Liver (tissue), 3 donors: ENCODE measurements at regions not wholly inside any gene's neighbourhood (a gene's known extent, or its start where the extent isn't known, plus 50 kb on each side); places are given as distances from the start of the nearest gene placed in this dataset.

ENCODE experiments used
- CTCF ChIP-seq: fragments of 150-350 bp; IDR thresholded peaks from 2 replicates; pipeline ENCODE4 v1.5.1; 2017; ENCODE audit warnings: improper control_type of control experiment, low read depth, low read length; ENCODE audit not compliant: missing input control
- EGR1 ChIP-seq, 2 donors: IDR thresholded peaks; 2 replicates each; pipeline ENCODE4 v1.6.1; 2016 to 2018; ENCODE audit warnings: antibody characterized with exemption in 2 of 2, low read depth in 2 of 2
- FOXA1 ChIP-seq: IDR thresholded peaks from 2 replicates; pipeline ENCODE4 v1.6.1; 2016; ENCODE audit warnings: antibody characterized with exemption
- GABPA ChIP-seq, 2 donors: IDR thresholded peaks in 1 of 2; conservative IDR thresholded peaks in 1 of 2; 2 replicates each; pipeline ENCODE4 v1.6.1; 2016; ENCODE audit warnings: antibody characterized with exemption in 2 of 2, mild to moderate bottlenecking in 1 of 2, moderate library complexity in 1 of 2
- JUND ChIP-seq, 2 donors: IDR thresholded peaks; 2 replicates each; pipeline ENCODE4 v1.6.1; 2016; ENCODE audit warnings: antibody characterized with exemption in 2 of 2
- MAX ChIP-seq: IDR thresholded peaks from 2 replicates; pipeline ENCODE4 v1.6.1; 2016; ENCODE audit warnings: antibody characterized with exemption
- RXRA ChIP-seq, 2 donors: IDR thresholded peaks; 2 replicates each; pipeline ENCODE4 v1.6.1; 2017 to 2018; ENCODE audit warnings: antibody characterized with exemption in 2 of 2, mild to moderate bottlenecking in 1 of 2
- SP1 ChIP-seq: IDR thresholded peaks from 2 replicates; pipeline ENCODE4 v1.6.1; 2018; ENCODE audit warnings: antibody characterized with exemption, mild to moderate bottlenecking
- TAF1 ChIP-seq: conservative IDR thresholded peaks from 2 replicates; pipeline ENCODE4 v1.6.1; 2016; ENCODE audit warnings: antibody characterized with exemption, mild to moderate bottlenecking
- YY1 ChIP-seq: IDR thresholded peaks from 2 replicates; pipeline ENCODE4 v1.6.1; 2016; ENCODE audit warnings: antibody characterized with exemption, mild to moderate bottlenecking
- TF ChIP-seq, protein P1 (sequence below): IDR thresholded peaks from 2 replicates; pipeline ENCODE4 v1.6.1; 2016; ENCODE audit warnings: antibody characterized with exemption
- donor health status: healthy.
- donor health status: healthy.

GRCh38 chr11:105219269-105219668 is 79.7 kb upstream of the CARD18 start:
- TF ChIP-seq CTCF (no peak), FOXA1 (no peak), MAX (no peak), YY1 (no peak), TAF1 (no peak), EGR1 (IDR thresholded peaks at IDR 0.05; ENCODE audit: low read depth in 2 of 2) (no peak), JUND (IDR thresholded peaks at IDR 0.05) (no peak), GABPA (IDR thresholded peaks at IDR 0.05 in 1 of 2, conservative IDR thresholded peaks at IDR 0.05 in 1 of 2) (no peak), RXRA (IDR thresholded peaks at IDR 0.05) (no peak), SP1 (no peak)
- TF ChIP-seq, protein P1, sequence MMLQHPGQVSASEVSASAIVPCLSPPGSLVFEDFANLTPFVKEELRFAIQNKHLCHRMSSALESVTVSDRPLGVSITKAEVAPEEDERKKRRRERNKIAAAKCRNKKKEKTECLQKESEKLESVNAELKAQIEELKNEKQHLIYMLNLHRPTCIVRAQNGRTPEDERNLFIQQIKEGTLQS = no peak
